ENCODE measurements at regions not wholly inside any gene's neighbourhood (a gene's known extent, or its start where the extent isn't known, plus 50 kb on each side); places are given as distances from the start of the nearest gene placed in this dataset.

GRCh38 chr3:8279886-8280550 lies 221.6 kb upstream of the LMCD1 start (continued):
- no peak for TF ChIP-seq ETV6 (conservative IDR thresholded peaks at IDR 0.05 in 1 of 2, IDR thresholded peaks at IDR 0.05 in 1 of 2; ENCODE audit: borderline replicate concordance in 1 of 2, low read depth in 1 of 2)
- TF ChIP-seq NKRF (conservative IDR thresholded peaks at IDR 0.05), result no peak
- TF ChIP-seq BCL11A (IDR thresholded peaks at IDR 0.05; ENCODE audit: low read depth, low read length), result no peak
- no peak for TF ChIP-seq CTCF (IDR thresholded peaks at IDR 0.05 in 2 of 3, conservative IDR thresholded peaks at IDR 0.05 in 1 of 3; ENCODE audit: control insufficient read depth in 2 of 3, extremely low read depth in 1 of 3, insufficient read depth in 1 of 3, low read depth in 3 of 3, low read length in 3 of 3)
- TF ChIP-seq SMC3 (IDR thresholded peaks at IDR 0.05; ENCODE audit: borderline replicate concordance, low read length), result no peak
- TF ChIP-seq TCF3 (IDR thresholded peaks at IDR 0.05; ENCODE audit: borderline replicate concordance, insufficient read depth, low read depth, low read length), result no peak
- no peak for TF ChIP-seq TAF1 (IDR thresholded peaks at IDR 0.05; ENCODE audit: borderline replicate concordance, low read depth, low read length)
- TF ChIP-seq ELK1 (IDR thresholded peaks at IDR 0.05; ENCODE audit: low read depth, low read length), result no peak
